Activated CD8-positive, alpha-beta memory T cell treated with anti-CD3 and anti-CD28 coated beads for 24 hours (primary cell): ENCODE measurements at regions not wholly inside any gene's neighbourhood (a gene's known extent, or its start where the extent isn't known, plus 50 kb on each side); places are given as distances from the start of the nearest gene placed in this dataset.
"Not testable (repeated sequence)": the region's sequence is repeated elsewhere in the genome, so short reads cannot be mapped to it uniquely, and the experiment has no call there.

Experiments
- DNase-seq: peaks from one replicate; pipeline ENCODE4 v3.0.0-alpha.2; 2020

GRCh38 chr6:160804639-160805038 is 102.6 kb downstream of the PLG start:
- DNase-seq = no peak

- DNase-seq = no peak
These were observed 106.2 kb downstream of the PLG start for GRCh38 chr6:160808263-160808662.

- DNase-seq = no peak
These were observed 108.2 kb downstream of the PLG start for GRCh38 chr6:160810238-160810637.

- no peak for DNase-seq
These were observed 110.1 kb downstream of the PLG start for GRCh38 chr6:160812097-160812496.

GRCh38 chr6:160818934-160819333 is 116.9 kb downstream of the PLG start:
- DNase-seq = no peak

DNA sequence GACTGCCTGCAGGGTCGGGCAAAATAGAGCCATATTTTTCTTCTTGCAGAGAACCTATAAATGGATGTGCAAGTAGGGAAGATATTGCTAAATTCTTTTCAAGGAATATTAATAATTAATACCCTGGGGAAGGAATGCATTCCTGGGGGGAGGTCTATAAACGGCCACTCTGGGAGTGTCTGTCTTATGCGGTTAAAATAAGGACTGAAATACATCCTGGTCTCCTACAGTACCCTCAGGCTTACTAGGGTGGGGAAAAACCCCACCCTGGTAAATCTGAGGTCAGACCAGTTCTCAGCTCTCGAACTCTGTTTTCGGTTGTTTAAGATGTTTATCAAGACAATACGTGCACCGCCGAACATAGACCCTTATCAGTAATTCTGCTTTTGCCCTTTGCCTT is 118.6 kb downstream of the PLG start:
- not testable (repeated sequence) for DNase-seq

GRCh38 chr6:160831739-160832138 is 129.7 kb downstream of the PLG start:
- DNase-seq = no peak

- DNase-seq = no peak
These were observed 130.4 kb downstream of the PLG start for GRCh38 chr6:160832422-160832821.

DNA sequence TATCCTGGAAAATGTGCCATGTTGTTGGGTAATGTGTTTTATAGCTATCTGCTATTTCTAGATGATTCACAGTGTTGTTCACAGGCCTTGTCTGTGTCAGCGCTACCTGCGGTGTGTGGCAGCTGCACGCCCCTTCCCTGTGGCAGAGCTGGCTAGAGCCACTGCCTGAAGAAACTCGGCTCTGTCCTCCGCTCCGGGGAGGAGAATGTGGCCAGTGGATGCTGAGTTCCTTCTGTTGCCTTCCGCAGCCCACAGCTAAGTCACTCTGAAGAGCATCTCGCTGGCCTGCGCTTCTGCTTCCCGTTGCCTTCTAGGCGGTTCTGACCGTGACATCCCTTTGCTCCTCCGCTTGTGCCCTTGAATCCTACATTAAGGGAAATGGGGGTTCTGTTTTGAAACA is 135.1 kb downstream of the PLG start:
- no peak for DNase-seq

DNA sequence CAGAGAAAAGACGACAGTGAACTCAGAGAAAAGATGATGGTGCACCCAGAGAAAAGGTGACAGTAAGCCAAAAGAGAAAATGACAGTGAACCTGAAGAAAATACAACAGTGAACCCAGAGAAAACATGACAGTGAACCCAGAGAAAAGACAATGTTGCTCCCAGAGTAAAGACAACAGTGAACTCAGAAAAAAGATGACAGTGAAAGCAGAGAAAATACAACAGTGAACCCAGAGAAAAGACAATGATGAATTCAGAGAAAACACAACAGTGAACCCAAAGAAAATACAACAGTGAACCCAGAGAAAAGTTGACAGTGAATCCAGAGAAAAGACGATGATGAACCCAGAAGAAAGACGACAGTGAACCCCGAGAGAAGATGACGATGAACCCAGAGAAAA is 140.5 kb upstream of the MAP3K4 start:
- DNase-seq = no peak

- DNase-seq = no peak
These were observed 137.6 kb upstream of the MAP3K4 start for GRCh38 chr6:160853946-160854345.

GRCh38 chr6:160858886-160859285 is 132.7 kb upstream of the MAP3K4 start:
- DNase-seq = no peak

DNA sequence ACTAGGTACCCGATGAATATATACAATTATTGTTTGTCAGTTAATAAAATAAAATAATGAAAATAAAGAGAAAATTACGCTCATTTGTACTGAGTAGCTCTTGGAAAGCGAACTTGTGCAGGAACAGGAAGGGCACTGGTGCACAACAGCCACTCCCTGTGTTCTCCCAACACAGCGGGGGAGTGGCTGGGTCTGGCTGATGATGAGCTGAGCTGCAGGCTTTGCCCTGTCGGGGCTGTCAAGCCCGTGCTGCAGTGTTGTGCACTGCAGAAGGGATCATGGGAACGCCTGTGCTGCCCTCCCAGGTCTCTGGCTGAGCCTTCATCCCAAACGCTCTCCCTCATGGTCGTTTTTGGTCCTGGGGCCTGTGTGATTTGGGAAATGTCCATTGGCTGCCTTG is 131.7 kb upstream of the MAP3K4 start:
- DNase-seq = no peak

GRCh38 chr6:160861824-160862223 is 129.7 kb upstream of the MAP3K4 start:
- no peak for DNase-seq

DNA sequence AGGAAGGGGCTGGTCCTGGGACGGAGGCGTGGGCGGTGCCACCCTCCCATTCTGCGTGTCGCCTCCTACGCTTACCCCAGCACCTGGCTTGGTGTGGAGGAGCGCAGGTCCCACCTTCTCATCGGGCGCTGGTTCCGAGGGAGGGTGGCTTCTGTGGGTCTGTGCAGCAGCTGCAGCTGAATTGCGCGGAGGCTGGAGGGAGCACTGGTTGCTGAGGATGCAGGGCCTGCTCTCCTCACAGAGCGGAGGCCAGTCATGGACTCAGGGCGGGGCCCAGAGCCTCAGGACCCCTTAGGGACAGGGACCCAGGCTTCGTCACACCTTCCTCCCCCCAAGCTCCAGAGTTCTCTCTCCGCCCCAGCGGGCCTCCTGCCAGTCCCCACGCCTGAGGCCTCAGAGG is 127.8 kb upstream of the MAP3K4 start:
- DNase-seq = no peak

DNA sequence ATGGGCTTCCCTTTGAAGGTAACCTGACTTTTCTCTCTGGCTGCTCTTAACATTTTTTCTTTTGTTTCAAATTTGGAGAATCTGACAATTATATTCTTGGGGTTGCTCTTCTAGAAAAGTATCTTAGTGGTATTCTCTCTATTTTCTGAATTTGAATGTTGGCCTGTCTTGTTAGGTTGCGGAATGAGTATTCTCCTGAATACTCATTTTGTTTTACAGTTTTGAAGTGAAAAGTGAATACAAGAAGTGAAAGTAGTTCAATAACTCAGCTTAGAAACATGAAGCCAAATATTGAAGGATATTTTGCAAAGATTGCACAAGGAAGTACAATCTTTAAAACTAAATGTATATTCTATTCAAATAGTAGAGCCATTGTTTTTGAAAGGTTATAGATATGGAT is 120.2 kb upstream of the MAP3K4 start:
- no peak for DNase-seq

- DNase-seq = no peak
These were observed 110.3 kb upstream of the MAP3K4 start for GRCh38 chr6:160881148-160881808.

GRCh38 chr6:160882006-160882405 is 109.6 kb upstream of the MAP3K4 start:
- no peak for DNase-seq

DNA sequence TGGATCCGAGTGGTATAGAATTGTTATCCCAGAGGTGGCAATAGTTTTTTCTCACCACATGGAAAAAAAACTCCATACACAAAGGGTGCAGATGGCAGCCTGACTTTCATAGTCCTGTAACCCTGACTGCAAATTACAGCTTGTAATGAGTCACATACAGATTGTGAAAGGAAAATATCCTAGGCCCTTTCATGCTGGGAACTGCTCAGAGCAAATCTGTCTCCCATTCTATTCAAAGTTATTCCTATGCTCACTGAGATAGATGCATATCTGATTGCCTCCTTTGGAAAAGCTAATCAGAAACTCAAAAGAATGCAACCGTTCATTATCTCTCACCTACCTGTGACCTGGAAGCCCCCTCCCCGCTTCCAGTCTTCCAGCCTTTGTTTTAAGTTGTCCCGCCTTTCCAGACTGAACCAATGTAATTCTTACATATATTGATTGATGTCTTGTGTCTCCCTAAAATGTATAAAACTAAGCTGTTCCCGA is 108.7 kb upstream of the MAP3K4 start:
- DNase-seq = no peak

DNA sequence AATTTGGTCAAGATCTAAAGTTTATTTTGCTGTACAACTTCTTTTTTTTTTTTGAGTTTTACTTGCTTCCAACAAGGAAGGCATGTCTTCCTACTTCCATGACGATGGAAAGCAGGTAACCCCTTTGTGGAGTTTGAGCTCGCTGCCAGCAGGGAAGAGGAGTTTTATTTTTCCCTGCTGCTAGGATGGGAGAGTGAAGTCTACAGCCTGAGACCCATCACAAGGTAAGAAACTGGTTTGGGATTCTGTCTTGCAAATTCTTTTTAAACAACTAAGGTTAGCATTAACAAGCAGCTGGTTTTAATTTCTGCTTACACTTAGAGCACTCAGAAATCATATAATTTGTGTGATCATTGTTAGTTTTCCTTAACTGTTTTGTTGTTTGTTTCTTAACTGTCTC is 108.0 kb upstream of the MAP3K4 start:
- no peak for DNase-seq

DNA sequence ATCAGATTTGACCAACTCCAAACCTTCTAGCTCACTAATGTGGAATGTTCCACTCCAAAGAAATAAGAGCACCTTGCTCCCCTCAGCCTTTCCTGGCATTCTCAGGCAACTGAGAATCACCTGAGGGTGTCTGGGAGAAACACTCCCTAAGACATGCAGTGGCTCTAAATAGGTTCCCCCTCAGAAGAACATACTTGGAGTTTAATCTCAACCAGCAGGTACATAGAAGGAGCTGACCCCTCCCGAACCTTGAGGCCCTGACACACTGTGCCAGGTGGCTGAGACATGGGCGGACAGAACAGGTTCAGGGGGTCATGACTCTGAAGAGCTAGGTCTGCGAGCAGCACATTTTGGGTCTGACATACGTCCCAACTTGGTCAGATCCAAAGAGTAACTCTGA is 107.6 kb upstream of the MAP3K4 start:
- no peak for DNase-seq

DNA sequence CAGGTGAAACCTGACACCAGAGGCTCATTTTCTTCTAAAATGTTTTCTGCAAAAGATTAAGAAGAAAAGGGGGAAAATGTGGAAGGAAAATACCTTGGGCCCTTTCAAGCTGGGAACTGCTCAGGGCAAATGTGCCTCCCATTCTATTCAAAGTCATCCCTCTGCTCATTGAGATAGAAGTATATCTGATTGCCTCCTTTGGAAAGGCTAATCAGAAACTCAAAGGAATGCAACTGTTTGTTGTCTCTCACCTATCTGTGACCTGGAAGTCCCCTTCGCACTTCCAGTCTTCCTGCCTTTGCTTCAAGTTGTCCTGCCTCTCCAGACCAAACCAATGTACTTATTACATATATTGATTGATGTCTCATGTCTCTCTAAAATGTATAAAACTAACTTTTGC is 102.4 kb upstream of the MAP3K4 start:
- DNase-seq = not testable (repeated sequence)

GRCh38 chr6:160891690-160892089 is 99.9 kb upstream of the MAP3K4 start:
- no peak for DNase-seq

- DNase-seq = no peak
These were observed 96.0 kb upstream of the MAP3K4 start for GRCh38 chr6:160895562-160895961.

- no peak for DNase-seq
These were observed 91.7 kb upstream of the MAP3K4 start for GRCh38 chr6:160899671-160900430.
